ENCODE measurements at regions not wholly inside any gene's neighbourhood (a gene's known extent, or its start where the extent isn't known, plus 50 kb on each side); places are given as distances from the start of the nearest gene placed in this dataset.

GRCh38 chr4:180967936-180968335 is 1275.3 kb upstream of the TENM3 start:
- H3K4me3 ChIP-seq (replicated peaks; ENCODE audit: insufficient read depth, low read length), result no peak overlapping the region
- H3K27me3 ChIP-seq (ENCODE audit: insufficient read depth, poor library complexity, severe bottlenecking), result no peaks in the 10 kb centered on the region
- TF ChIP-seq POLR2AphosphoS5 (IDR thresholded peaks at IDR 0.05; ENCODE audit: low read depth) (no peak), REST (IDR thresholded peaks at IDR 0.05; ENCODE audit: insufficient replicate concordance, low read depth) (no peak), GABPA (IDR thresholded peaks at IDR 0.05; ENCODE audit: low read depth) (no peak), CTCF (IDR thresholded peaks at IDR 0.05; ENCODE audit: insufficient read depth, low read length) (no peak), SPI1 (IDR thresholded peaks at IDR 0.05; ENCODE audit: borderline replicate concordance, low read depth) (no peak)
- H3K27ac ChIP-seq (replicated peaks), result no peak overlapping the region
- DNase-seq (ENCODE audit: low read depth in 1 of 2, low spot score in 1 of 2), result no peak

- H3K27me3 ChIP-seq (ENCODE audit: insufficient read depth, poor library complexity, severe bottlenecking), result no peaks in the 10 kb centered on the region
- no peak overlapping the region for H3K27ac ChIP-seq (replicated peaks)
- no peak overlapping the region for H3K4me3 ChIP-seq (replicated peaks; ENCODE audit: insufficient read depth, low read length)
- TF ChIP-seq POLR2AphosphoS5 (IDR thresholded peaks at IDR 0.05; ENCODE audit: low read depth) (no peak), CTCF (IDR thresholded peaks at IDR 0.05; ENCODE audit: insufficient read depth, low read length) (no peak), GABPA (IDR thresholded peaks at IDR 0.05; ENCODE audit: low read depth) (no peak), REST (IDR thresholded peaks at IDR 0.05; ENCODE audit: insufficient replicate concordance, low read depth) (no peak), SPI1 (IDR thresholded peaks at IDR 0.05; ENCODE audit: borderline replicate concordance, low read depth) (no peak)
- no peak for DNase-seq (ENCODE audit: low read depth in 1 of 2, low spot score in 1 of 2)
These were observed 1269.3 kb upstream of the TENM3 start for GRCh38 chr4:180973894-180974293.

GRCh38 chr4:180990931-180991330 is 1252.3 kb upstream of the TENM3 start:
- H3K27me3 ChIP-seq (ENCODE audit: insufficient read depth, poor library complexity, severe bottlenecking), result no peaks in the 10 kb centered on the region
- no peak for TF ChIP-seq REST (IDR thresholded peaks at IDR 0.05; ENCODE audit: insufficient replicate concordance, low read depth)
- no peak for TF ChIP-seq CTCF (IDR thresholded peaks at IDR 0.05; ENCODE audit: insufficient read depth, low read length)
- TF ChIP-seq POLR2AphosphoS5 (IDR thresholded peaks at IDR 0.05; ENCODE audit: low read depth), result no peak
- DNase-seq (ENCODE audit: low read depth in 1 of 2, low spot score in 1 of 2), result no peak
- H3K27ac ChIP-seq (replicated peaks), result no peak overlapping the region
- H3K4me3 ChIP-seq (replicated peaks; ENCODE audit: insufficient read depth, low read length), result no peak overlapping the region

Data from HL-60 (cell line).